ENCODE measurements at regions not wholly inside any gene's neighbourhood (a gene's known extent, or its start where the extent isn't known, plus 50 kb on each side); places are given as distances from the start of the nearest gene placed in this dataset.

- TF ChIP-seq EZH2 (IDR thresholded peaks at IDR 0.05; ENCODE audit: insufficient read depth, poor library complexity, severe bottlenecking) (no peak), EZH2phosphoT487 (IDR thresholded peaks at IDR 0.05; ENCODE audit: insufficient read depth, low read depth) (no peak)
Measured at GRCh38 chr3:152095472-152095871, 173.3 kb upstream of the MBNL1 start.

Measured in GM23248 (cell line).